ENCODE measurements at regions not wholly inside any gene's neighbourhood (a gene's known extent, or its start where the extent isn't known, plus 50 kb on each side); places are given as distances from the start of the nearest gene placed in this dataset.

DNA sequence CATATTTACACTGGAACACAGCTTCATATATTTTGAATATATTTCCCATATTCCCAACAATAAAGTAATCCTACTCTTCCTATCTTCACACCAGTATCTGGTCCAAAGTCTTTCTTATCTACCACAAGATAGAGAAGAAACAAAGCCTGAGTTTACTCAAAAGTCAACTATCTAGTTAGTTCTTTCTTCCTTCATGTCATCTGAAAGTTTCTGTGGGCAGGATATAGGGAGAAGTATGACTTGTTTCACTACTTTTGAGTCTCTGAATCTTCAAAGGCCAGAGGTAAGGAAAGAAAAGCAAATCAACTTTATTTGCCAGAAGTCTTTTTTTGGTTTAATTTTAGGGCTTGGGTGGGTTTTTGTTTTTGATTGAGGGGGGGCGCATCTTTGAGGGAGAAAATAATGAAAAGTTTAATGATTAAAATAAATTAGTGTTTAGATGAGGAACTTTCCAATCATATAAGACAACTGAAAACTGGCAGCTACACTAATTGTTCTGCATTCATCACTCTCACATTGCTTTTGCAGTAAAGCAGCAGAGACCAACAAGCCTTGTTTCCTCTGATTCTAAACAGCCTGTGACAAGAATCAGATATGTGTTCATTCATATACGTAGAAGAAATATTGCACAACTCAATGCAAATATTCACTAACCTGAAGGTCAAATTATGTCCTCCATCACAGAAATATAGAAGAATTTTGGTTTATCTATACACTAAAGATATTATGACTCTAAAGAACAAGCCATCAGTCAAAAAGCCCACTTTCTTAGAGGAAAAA is 421.4 kb downstream of the SHQ1 start:
- TF ChIP-seq, protein P1, sequence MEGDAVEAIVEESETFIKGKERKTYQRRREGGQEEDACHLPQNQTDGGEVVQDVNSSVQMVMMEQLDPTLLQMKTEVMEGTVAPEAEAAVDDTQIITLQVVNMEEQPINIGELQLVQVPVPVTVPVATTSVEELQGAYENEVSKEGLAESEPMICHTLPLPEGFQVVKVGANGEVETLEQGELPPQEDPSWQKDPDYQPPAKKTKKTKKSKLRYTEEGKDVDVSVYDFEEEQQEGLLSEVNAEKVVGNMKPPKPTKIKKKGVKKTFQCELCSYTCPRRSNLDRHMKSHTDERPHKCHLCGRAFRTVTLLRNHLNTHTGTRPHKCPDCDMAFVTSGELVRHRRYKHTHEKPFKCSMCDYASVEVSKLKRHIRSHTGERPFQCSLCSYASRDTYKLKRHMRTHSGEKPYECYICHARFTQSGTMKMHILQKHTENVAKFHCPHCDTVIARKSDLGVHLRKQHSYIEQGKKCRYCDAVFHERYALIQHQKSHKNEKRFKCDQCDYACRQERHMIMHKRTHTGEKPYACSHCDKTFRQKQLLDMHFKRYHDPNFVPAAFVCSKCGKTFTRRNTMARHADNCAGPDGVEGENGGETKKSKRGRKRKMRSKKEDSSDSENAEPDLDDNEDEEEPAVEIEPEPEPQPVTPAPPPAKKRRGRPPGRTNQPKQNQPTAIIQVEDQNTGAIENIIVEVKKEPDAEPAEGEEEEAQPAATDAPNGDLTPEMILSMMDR (conservative IDR thresholded peaks at IDR 0.05; ENCODE audit: low read depth in 2 of 2), result no peak
- no peak for TF ChIP-seq POLR2AphosphoS5 (IDR thresholded peaks at IDR 0.05; ENCODE audit: low read depth)
- no peak for TF ChIP-seq EZH2phosphoT487 (IDR thresholded peaks at IDR 0.05; ENCODE audit: unreplicated experiment)
